Upper lobe of right lung (tissue), 1 donor: ENCODE measurements at regions not wholly inside any gene's neighbourhood (a gene's known extent, or its start where the extent isn't known, plus 50 kb on each side); places are given as distances from the start of the nearest gene placed in this dataset.

Experiments used
- ATAC-seq: fragments of 200-7000 bp; cut with Tn5 transposase; one replicate; pipeline ENCODE4 v1.9.1; 2020; ENCODE audit warnings: mild to moderate bottlenecking, moderate library complexity
- DNase-seq: peaks from one replicate; pipeline ENCODE4 v3.0.0-alpha.2; 2020
- H3K27ac ChIP-seq: fragments of 200-600 bp; one replicate; pipeline ENCODE4 v1.8.0; 2022
- H3K27me3 ChIP-seq: fragments of 200-600 bp; one replicate; pipeline ENCODE4 v1.8.0; 2022; ENCODE audit warnings: mild to moderate bottlenecking
- H3K36me3 ChIP-seq: fragments of 200-600 bp; one replicate; pipeline ENCODE4 v1.8.0; 2022
- H3K4me1 ChIP-seq: fragments of 200-600 bp; one replicate; pipeline ENCODE4 v1.8.0; 2022
- H3K4me3 ChIP-seq: fragments of 200-600 bp; one replicate; pipeline ENCODE4 v1.8.0; 2022; ENCODE audit warnings: mild to moderate bottlenecking
- H3K9me3 ChIP-seq: fragments of 200-600 bp; one replicate; pipeline ENCODE4 v1.8.0; 2022
- intact Hi-C: fragments of 100-400 bp; cut with DNase I; formaldehyde crosslinking; loops from one replicate; pipeline ENCODE4 v1.11.0; 2022
- TF ChIP-seq, protein P1 (sequence below): fragments of 200-600 bp; IDR thresholded peaks from one replicate; pipeline ENCODE4 v1.8.0; 2022; ENCODE audit warnings: antibody characterized with exemption
- donor health status: DM: no; HTN: yes; CAD: no; lungs with severe emphysema.

GRCh38 chr9:99746406-99746805 is 75.3 kb upstream of the NR4A3 start:
- no peak overlapping the region for H3K27ac ChIP-seq
- no peak for DNase-seq
- no peak for ATAC-seq
- H3K27me3 ChIP-seq, result no peaks in the 10 kb centered on the region
- H3K4me3 ChIP-seq, result no peak overlapping the region
- TF ChIP-seq, protein P1, sequence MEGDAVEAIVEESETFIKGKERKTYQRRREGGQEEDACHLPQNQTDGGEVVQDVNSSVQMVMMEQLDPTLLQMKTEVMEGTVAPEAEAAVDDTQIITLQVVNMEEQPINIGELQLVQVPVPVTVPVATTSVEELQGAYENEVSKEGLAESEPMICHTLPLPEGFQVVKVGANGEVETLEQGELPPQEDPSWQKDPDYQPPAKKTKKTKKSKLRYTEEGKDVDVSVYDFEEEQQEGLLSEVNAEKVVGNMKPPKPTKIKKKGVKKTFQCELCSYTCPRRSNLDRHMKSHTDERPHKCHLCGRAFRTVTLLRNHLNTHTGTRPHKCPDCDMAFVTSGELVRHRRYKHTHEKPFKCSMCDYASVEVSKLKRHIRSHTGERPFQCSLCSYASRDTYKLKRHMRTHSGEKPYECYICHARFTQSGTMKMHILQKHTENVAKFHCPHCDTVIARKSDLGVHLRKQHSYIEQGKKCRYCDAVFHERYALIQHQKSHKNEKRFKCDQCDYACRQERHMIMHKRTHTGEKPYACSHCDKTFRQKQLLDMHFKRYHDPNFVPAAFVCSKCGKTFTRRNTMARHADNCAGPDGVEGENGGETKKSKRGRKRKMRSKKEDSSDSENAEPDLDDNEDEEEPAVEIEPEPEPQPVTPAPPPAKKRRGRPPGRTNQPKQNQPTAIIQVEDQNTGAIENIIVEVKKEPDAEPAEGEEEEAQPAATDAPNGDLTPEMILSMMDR, result no peak
- no peaks in the 10 kb centered on the region for H3K9me3 ChIP-seq
- intact Hi-C loops, result no loop called here
- H3K4me1 ChIP-seq, result no peaks in the 10 kb centered on the region
- H3K36me3 ChIP-seq, result no peaks in the 10 kb centered on the region

DNA sequence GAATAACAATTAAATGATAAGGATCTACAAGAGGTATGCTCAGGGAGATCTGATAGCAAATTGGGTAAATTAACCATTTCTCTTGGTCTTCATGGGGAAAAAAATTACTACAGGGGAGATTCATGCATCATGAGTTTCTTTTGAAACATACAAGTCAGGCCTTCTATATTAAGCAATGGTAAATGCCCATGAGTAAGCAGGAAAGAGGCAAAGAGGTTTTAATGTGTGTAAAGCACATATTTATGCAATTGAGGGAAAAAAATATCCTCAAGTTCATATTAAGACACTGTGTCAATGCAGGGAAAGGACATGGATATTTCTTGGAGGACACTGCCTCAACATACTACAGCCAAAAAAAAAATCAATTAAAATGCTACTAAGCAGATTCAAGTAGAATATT is 73.4 kb upstream of the NR4A3 start:
- TF ChIP-seq, protein P1, result no peak
- H3K36me3 ChIP-seq, result no peaks in the 10 kb centered on the region
- no peak overlapping the region for H3K27ac ChIP-seq
- no peak overlapping the region for H3K4me3 ChIP-seq
- H3K27me3 ChIP-seq, result no peaks in the 10 kb centered on the region
- ATAC-seq, result peak; percentile 13
- no peaks in the 10 kb centered on the region for H3K4me1 ChIP-seq
- intact Hi-C loops, result no loop called here
- H3K9me3 ChIP-seq, result no peaks in the 10 kb centered on the region
- no peak for DNase-seq

DNA sequence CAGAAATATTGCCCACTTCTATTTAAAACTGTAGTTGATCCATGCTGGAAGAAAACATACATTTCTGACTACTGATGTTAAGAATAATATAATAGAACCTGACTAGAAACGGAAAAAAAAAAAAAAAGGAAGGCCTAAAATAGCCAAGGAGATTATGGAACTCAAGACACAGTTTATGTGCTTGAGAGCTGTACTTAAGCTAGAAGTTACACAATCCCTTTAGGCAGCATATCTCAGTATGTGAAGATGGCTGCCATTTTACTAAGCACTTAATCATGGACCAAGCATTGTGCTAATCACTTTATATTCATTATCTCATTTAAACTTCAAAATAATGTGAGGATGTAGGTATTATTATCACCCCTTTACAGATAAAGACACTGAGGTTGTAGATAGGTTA is 73.0 kb upstream of the NR4A3 start:
- no peak for DNase-seq
- TF ChIP-seq, protein P1, result no peak
- intact Hi-C loops, result no loop called here
- Histone ChIP-seq H3K27me3 (no peaks in the 10 kb centered on the region), H3K4me1 (no peaks in the 10 kb centered on the region), H3K27ac (no peak overlapping the region), H3K9me3 (no peaks in the 10 kb centered on the region), H3K36me3 (no peaks in the 10 kb centered on the region), H3K4me3 (no peak overlapping the region)
- peak; percentile 48 for ATAC-seq

GRCh38 chr9:99749641-99750040 is 72.0 kb upstream of the NR4A3 start:
- TF ChIP-seq, protein P1, result no peak
- ATAC-seq (no peak), DNase-seq (no peak)
- H3K4me3 ChIP-seq, result no peak overlapping the region
- H3K4me1 ChIP-seq, result no peaks in the 10 kb centered on the region
- H3K27me3 ChIP-seq, result no peaks in the 10 kb centered on the region
- H3K27ac ChIP-seq, result no peak overlapping the region
- H3K9me3 ChIP-seq, result no peaks in the 10 kb centered on the region
- intact Hi-C loops, result no loop called here
- H3K36me3 ChIP-seq, result no peaks in the 10 kb centered on the region

GRCh38 chr9:99750526-99750925 is 71.2 kb upstream of the NR4A3 start:
- no peak overlapping the region for H3K4me3 ChIP-seq
- no peak for ATAC-seq
- intact Hi-C loops, result no loop called here

More at GRCh38 chr9:99750526-99750925, 71.2 kb upstream of the NR4A3 start:
- no peak for DNase-seq
- Histone ChIP-seq H3K27ac (no peak overlapping the region), H3K9me3 (no peaks in the 10 kb centered on the region), H3K36me3 (no peaks in the 10 kb centered on the region), H3K27me3 (no peaks in the 10 kb centered on the region), H3K4me1 (no peaks in the 10 kb centered on the region)
- TF ChIP-seq, protein P1, result no peak
